Stimulated activated CD8-positive, alpha-beta memory T cell treated with anti-CD3 and anti-CD28 coated beads, Interleukin-4, amount 100 ng/mL, for 1 hour (primary cell): ENCODE measurements at regions not wholly inside any gene's neighbourhood (a gene's known extent, or its start where the extent isn't known, plus 50 kb on each side); places are given as distances from the start of the nearest gene placed in this dataset.

Experiments
- DNase-seq, 2 donors: peaks; one replicate each; pipeline ENCODE4 v3.0.0-alpha.2; 2020; ENCODE audit warnings: low read depth in 2 of 2, low spot score in 1 of 2

DNA sequence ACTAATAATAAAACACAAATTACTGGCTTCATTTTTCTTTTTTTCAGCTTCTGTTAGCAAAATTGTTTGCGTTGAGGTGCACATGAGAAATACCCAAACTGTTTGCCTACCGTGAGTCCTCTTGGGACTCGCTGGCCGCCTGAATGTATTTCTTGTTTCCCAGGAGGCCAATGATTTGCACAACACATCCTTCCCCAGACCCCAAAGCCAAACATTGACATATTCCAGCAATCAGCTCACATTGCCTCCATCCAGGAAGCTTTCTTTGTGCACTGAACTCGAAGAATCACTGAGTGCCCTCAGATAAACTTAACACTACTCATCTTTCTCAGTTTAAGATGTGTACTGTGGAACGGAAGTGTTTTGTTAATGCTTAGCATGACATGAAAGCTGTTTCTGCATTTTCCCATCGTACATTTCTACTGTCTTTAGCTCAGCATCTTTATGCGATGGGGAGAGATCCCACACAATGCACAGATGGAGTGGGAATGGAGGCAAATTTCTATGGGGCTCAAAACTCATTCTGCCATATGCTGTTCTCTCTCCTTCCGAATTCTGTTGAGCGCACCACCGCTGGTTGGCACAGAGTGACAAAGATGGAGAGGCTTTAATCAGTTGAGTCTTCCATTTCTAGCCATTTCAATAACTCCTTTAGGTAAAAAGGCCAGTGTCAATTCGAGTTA, 399.5 kb downstream of the RFC3 start:
- DNase-seq, result no peak

DNA sequence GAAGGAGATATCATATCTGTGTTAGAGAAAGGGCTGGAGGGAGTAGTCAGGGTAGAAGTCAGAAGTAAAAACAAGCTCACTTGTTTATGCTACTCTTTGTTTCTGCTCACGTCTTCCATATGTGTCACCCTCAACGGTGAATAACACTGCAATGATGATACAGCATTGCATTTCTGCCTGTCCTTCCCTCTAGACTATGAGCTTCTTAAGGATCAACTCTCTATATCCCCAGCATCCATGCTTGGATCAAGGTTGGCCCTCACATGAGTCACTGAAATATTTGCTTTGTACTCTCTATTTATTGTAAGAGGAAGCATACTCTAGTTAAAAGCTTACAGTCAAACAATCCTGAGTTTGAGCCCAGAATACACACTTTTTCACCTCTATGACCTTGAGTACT, 406.0 kb downstream of the RFC3 start:
- DNase-seq, result no peak

DNA sequence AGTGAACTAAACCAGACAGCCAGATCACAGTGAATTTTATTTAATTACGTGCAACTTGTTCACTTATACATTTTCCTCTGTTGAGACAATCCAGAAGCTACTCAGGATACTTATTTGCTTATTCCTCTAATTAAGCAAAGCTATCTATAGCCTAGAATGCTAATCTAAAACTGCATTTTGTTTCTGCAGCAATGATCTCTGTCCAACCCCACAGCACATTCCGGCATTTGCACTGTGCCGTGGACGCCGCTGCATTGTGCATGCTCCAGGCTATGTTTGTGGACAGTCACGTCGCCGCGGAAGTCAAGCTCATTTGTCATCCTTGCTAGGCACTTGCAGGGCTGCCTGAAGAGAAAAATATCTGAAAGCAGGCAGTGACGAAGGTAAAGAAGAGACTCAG, 406.9 kb downstream of the RFC3 start:
- DNase-seq, result no peak

DNA sequence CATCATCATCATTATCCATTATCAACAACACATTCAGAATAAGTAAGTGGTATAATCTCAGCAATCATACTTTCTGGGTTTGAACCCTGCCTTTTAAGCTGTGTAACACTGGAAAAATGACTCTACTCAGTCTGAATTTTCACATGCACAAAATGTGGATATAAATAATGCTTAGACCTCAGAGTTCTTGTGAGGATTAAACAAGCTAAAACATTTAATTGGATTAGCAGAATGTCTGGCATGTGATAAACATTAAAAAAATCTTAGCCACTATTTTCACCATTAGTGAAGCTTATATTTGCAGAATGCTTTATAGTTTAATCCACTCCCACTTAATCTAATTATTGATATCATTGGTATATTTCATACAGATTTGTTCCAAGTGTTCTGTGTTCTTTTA, 412.3 kb downstream of the RFC3 start:
- no peak for DNase-seq

DNA sequence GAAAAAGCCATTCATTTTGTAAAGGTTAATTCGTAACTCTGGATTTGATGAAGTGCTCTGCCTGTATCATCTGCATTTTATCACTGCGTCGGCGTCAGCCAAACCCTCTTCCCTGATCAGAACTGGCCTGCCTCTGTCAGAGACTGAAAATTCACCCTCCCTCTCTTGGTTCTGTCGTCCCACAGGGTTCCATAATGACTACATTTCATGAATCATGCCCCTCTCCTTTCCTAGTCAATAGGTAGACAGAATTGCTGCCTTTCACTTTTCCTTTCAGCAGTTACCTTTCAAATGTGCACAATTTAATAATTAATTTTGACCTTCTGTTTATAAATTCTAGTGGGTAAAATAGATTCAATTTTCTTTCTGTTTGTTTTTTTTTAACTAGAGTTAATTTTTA, 423.4 kb downstream of the RFC3 start:
- DNase-seq, result no peak

DNA sequence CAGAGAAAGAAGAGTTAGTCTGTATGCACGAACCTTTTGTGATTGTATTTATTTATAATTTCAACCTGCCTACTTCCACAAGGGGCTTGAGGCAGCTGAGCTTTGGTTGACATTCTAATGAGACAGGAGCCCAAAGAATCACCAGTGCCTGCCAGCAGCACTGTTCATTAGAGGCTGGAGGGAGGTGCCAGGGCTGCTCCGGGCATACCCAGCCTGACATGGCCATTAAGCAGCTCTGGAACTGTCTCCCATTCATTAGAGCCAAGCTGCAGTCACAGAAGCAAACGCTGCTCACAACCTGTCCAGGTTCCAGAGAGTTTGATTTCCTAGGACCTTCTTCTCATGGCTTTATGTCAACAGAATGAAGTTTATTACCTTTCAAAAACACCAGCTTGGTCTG, 425.5 kb downstream of the RFC3 start:
- DNase-seq, result no peak

DNA sequence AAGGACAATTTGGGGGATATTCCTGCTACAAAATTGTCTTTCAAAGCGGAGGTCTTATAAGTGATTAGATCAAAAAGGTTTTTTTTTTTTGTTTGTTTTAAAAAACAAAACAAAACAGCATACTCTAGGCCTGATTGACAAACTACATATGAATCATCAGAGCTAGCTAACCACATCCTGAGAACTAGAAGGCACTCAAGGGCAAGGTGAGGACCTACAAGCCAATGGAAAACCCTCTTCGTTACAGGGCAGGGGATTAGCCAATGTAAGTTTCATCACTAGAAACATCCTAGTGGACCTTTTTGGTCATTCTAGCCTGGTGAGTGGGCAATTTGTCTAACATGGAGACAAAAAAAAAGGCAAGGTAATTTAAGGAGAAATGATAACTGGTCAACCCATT, 428.6 kb downstream of the RFC3 start:
- no peak for DNase-seq

DNA sequence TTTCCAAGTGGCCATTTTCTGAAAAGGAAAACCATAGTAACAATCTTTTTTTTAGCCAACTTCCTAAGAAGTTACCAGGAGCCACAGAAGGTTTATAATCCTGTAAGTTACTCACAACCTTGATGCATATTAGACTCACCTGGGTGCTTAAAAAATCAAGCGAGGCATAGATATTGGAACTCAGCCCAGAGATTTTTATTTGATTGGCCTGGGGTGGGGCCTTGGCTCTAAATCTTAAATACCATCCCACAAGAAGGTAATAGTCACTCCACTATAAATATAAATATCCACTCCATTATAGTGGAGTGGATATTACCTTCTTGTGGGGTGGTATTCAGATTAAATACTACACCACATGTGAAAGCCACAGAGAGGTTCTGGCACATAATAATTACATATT, 429.6 kb downstream of the RFC3 start:
- DNase-seq, result no peak

DNA sequence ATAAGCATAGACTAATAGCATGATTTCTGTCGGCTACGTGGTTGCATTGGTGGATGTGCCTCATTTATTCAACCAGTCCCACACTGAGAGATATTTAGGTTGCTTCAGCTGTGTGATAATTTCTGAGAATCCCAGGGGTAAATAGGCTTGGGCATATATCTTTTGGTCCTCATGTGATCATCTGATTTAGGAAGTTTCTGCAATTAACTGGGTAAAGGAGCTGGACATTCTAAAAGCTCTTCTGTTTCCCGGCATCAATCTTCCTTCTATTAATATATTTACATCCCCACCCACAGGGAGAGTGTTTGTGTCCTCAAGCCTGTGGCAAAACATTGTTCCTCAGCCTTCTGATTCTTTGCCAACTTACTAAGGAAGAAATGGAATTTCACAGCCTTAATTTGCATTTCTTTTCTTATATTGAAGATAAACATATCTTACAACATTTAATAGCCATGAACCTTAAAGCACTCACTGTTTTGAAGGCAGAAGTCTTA, 431.6 kb downstream of the RFC3 start:
- DNase-seq, result no peak

DNA sequence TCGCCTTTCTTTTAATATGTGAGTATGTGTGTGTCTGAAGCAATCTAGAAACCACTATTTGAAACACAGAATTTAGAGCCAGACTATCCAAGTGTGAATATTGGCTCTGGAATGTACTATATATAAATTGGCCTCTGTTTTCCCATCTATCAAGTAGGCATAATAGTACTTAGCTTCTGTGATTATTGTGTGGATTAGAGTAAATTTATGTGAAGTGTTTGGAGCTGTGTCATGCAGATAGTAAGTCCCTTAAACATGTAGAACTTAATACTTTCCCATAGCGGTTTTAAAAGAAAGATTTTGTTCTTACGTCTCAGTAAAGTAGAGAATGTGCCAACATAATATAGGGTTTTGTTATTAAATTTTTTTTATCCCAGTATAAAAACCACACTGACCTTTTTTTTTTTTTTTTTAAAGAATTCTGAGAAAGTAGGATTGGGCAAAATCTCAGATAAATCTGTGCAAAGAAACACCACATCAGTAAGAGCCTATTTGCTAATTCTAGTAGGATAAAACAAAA, 432.3 kb downstream of the RFC3 start:
- DNase-seq, result no peak

DNA sequence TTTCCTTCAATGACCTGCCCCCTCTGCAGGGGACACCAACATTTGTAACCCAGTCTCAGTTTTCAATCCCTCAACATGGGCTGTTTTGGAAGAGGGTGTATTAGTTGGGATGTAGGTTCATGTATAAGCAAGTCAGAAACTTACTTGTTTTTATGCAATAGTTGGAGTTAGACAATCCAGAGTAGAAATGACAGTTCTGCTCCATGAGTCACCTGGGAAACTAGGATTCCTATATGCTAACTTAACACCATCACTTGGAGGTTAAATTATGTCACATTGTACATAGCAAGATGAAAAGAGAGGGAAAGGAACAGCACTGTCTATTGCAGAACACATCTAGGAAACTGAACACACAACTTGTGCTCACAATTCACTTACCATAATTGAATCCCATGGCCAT, 436.4 kb downstream of the RFC3 start:
- DNase-seq, result no peak

DNA sequence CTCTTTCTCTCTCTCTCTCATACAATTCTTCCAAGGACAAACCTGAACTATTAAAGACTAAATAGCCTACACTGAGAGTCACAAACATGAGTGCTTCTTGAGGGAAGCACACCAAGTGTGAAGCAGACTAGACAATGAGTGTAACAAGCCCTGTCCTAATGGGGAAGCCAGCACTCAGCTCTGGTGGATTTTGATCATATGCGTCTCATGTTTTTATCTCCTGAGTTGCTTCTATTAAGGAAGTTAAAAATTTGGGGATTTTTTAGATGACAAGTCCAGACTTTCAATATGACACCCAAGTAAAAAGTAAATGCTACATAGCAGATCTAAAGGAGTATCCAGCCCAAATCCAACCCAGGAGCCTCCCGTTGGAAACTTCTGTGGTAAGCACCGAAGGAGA, 437.8 kb downstream of the RFC3 start:
- DNase-seq, result no peak

DNA sequence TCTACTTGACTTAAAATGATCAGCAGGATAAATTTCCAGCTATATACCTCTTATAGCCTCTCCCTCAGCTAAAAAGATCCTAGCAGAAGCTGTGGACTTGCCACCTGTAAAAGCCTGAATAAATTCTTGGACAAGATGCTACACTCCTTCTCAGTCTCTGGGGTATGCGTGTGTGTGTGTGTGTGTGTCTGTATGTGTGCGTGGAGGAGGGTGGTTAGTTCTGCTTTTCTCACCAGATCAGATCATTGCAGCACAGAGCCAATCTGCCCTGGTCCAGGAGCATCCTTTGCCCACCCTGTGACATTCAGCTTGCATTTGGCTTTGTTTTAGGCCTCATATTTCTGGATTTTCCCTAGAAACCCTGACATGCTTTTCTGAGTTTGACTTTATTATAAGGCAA, 438.3 kb downstream of the RFC3 start:
- DNase-seq, result no peak

DNA sequence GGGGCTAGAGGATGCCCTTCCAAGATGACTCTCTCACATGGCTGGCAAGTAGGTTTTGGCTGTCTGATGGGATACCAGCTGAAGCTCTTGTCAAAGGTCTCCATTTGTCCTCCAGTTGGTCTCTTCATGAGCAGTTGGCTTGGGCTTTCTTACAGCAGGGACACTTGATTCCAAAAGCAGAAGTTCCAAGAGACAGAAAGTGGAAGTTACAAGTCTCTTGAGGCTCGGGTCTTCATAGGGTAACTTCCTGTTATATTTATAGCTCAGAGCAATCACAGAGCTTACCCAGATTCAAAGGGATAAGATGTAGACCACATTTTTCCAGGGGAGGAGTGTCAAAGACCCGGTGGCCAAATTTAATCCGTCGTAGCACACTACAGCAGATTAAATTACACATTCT, 440.0 kb downstream of the RFC3 start:
- no peak for DNase-seq

DNA sequence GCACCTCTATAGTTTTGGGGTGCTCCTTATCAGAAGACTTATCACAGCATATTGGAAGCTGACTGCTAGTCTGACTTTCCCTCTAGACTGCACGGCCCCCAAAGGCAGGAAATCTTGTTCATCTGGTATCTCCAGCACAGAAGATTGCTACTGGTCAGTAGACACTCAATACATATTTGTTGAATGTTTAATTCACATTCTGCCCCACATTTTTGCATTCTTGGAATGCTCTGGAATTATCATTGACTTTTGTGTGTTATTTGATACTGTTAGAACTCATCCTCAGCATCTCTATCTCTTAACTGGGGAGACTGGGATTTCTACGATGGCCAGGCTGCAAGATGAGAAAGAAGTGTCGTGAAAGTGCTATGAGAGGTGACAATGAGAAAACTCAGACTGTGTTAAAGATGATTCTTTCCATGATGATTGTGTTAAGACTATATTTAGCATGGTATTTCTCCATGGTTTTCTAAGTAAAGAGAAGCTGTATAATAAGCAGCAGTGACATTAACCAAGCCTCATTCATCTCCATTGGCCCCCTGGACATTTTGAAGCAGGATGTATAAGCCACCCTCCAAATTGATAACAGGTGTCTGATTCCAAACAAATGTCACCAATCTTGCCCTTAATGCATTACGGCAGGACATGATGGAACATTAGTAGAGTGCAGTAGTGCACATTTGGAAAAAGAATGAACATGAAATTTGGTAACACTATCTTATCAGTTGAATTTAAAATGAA, 440.9 kb downstream of the RFC3 start:
- DNase-seq, result no peak

DNA sequence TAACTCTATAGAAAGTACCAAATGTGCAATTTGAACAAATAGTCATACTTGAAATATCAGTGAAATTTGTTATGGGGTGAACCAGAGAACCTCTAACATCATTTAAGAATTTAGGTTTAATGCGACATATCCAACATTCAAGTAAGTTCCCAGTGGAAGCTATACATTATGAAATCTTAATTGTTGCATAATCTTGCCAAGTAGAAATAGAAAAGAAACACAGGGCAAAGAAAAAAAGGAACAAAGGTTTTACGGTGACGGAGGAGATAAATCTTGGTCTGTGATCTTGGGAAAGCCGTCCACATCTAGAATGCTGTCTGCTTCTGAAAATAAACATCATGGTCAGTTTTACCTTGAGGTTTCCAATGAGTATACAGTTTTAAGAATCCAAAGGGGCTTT, 445.7 kb downstream of the RFC3 start:
- DNase-seq, result no peak

DNA sequence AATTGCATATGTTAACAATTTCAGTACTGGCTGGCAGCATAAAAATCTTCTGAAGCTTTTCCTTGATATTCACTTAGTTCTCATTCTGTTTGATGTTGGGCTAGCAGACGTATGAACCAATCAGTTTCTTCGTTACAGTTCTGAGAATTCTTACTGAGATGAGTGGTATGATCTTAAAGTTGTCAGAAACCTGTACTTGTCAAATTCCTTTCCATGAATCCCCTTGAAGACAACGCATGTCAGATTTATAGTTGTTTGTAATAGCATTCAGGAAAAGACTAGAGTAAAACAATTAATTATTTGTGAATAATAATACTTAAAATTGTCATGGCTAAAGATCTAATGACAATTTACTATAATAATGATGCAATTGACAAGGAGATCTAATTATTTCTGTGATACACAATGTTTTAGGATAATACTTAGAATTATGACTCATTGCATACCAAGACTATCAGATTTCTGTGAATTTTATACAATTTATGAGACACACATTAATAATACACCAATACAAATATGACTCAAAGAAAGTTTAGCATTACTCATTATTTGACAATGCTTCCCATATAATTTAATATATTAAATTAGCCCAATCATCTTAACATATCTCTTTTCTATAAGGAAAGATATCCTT, 447.2 kb downstream of the RFC3 start:
- no peak for DNase-seq

DNA sequence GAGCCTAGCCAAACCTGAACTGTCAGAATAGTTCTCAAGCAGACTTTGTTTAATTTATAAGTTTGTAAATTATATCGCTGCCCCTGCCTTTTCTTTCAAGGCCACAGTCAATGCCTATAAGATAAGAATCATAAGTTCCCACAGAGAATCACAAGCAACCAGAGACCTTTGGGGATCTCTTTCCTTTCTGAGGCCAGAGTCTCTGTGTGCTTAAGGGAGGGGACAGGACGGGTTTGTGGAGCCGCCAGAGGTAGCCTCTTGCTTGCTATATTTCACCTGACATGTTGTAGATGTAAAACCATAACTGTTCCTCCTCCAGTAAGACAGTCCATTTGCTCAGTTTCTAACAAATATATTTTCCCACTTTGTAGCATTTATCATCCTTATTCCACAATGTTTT, 458.8 kb downstream of the RFC3 start:
- DNase-seq, result no peak

DNA sequence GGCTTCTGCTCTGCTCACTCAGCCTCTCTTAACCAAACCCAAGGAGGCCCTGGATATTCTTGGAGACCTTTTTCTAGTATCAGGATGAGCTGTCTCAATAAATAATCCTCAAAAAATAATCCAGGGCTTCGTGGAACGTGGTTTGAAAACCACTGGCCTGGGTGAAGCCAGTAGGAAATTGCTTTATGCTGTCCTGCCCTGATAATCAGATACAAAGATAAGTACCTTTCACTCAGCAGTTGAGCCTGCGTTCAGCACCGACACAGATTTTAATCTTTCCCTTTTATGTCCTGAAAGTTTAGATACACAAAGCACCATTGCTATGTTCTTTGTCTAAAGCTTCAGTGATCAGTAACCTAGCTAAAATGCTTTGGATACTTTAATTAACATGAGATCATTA, 460.0 kb downstream of the RFC3 start:
- DNase-seq, result no peak

DNA sequence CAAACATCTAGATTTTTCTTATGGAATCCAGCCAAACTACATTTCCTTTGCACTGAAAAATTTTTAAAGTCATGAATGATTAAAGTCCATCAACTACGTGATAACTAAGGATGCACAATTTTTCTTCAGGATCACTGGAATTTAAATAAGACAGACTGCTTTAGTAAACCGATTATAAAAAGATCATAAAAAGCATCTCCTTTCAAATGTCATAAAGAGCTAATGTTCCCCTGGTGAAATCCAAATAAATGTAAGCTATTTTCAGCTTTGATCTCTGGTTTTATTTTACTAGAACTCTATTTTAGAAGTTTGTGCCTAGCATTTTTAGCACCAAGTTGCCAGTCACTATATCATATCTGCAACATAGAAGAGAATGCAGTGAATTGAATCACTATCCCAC, 460.8 kb downstream of the RFC3 start:
- DNase-seq, result no peak

DNA sequence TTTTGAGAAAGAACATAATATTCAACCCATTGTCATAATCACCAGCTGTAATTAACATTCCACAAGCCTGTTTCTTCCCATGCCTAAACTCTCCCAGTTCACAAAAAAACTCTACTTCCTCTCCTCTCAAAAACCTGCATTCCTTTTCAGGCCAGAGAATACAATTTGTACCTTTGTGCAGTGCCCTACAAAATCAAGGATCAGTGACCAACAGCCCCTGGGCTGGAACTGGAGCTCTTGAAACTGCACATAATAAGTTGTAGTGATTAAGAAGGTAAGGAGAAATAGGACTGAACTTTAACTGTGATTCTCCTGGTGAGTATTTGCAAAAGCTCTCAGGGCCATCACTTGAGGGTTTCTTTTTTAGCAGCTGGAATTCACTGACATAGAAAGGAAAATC, 472.7 kb downstream of the RFC3 start:
- DNase-seq, result no peak

DNA sequence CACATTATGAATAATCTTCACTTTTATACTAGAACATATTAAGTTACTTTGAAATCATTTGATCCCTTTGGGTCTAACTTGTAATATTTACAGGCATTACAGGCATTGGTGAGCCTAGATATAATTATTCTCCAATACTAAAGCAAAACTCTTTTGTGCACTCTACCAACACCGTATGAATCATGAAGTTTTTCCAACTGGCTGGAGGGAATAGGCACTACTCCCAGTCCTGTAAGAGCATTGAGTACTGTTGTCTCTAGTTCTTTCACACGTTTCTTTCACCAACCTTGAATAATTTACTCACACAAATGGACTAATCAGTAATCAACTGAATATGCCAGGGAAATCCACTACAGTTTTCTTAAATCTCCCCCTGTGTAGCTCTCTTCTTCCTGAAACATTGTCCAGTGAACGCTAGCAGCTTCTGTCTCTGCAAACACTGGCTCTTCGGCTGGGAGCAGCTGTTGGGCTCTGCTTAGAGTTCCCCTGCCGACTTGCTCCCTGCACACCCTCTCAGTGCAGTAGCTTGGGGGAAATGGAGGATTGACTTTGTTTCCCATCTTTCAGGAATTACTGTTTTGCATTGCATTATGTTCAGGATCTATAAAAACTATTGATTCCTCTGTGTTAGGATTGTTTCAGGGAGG, 476.7 kb downstream of the RFC3 start:
- no peak for DNase-seq
